PC-9 (cell line): ENCODE measurements at regions not wholly inside any gene's neighbourhood (a gene's known extent, or its start where the extent isn't known, plus 50 kb on each side); places are given as distances from the start of the nearest gene placed in this dataset.

Experiments used
- BruUV-seq: library from RNA; stranded (reverse); fragments of 400-500 nt; replicated peaks from 2 replicates; lab custom pipeline; 2021; lab: Mats Ljungman, UMichigan
- CTCF ChIA-PET: fragments of 300-600 bp; sonication (Branson Sonifier 250); formaldehyde crosslinking; loops from one replicate; lab custom pipeline; 2022; ENCODE audit warnings: antibody characterized with exemption; lab: Charles Lee
- POLR2A ChIA-PET: fragments of 300-600 bp; sonication (Branson Sonifier 250); formaldehyde crosslinking; loops from one replicate; lab custom pipeline; 2022; ENCODE audit warnings: antibody characterized with exemption; ENCODE audit not compliant: unreplicated experiment; lab: Charles Lee
- DNase-seq, 2 experiments: peaks; one replicate each; pipeline versions ENCODE4 v3.0.0 to v3.0.0-alpha.2; 2015 to 2022; ENCODE audit warnings: mixed read lengths in 1 of 2
- H2AFZ ChIP-seq: fragments of 200-600 bp; sonication (generic); 2 replicates; pipeline ENCODE4 v1.8.1; 2017; ENCODE audit warnings: antibody characterized with exemption
- H3F3A ChIP-seq: fragments of 200-600 bp; sonication (generic); 2 replicates; pipeline ENCODE4 v1.8.1; 2017; ENCODE audit warnings: antibody characterized with exemption, mild to moderate bottlenecking, low read depth; ENCODE audit not compliant: insufficient read depth
- H3K27ac ChIP-seq: fragments of 200-600 bp; sonication (generic); 2 replicates; pipeline ENCODE4 v1.6.1; 2016; ENCODE audit warnings: mixed run types
- H3K27me3 ChIP-seq: fragments of 200-600 bp; sonication (generic); 2 replicates; pipeline ENCODE4 v1.6.1; 2016; ENCODE audit warnings: low read depth, mixed run types; ENCODE audit not compliant: insufficient read depth
- H3K36me3 ChIP-seq: fragments of 200-600 bp; sonication (generic); 2 replicates; pipeline ENCODE4 v1.6.1; 2016; ENCODE audit warnings: low read depth, mixed run types
- H3K4me1 ChIP-seq: fragments of 200-600 bp; sonication (generic); replicated peaks from 2 replicates; pipeline ENCODE4 v1.6.1; 2016; ENCODE audit warnings: mixed run types; ENCODE audit not compliant: insufficient read depth
- H3K4me2 ChIP-seq: fragments of 200-600 bp; sonication (generic); 2 replicates; pipeline ENCODE4 v1.6.1; 2017; ENCODE audit warnings: mixed run types
- H3K4me3 ChIP-seq: fragments of 200-600 bp; sonication (generic); 2 replicates; pipeline ENCODE4 v1.6.1; 2016; ENCODE audit warnings: mixed run types
- H3K79me2 ChIP-seq: fragments of 200-600 bp; sonication (generic); 2 replicates; pipeline ENCODE4 v1.6.1; 2017; ENCODE audit warnings: low read depth, mixed run types
- H3K9me2 ChIP-seq: fragments of 200-600 bp; sonication (generic); 2 replicates; pipeline ENCODE4 v1.8.1; 2017; ENCODE audit warnings: mild to moderate bottlenecking; ENCODE audit not compliant: insufficient read depth
- H3K9me3 ChIP-seq: fragments of 200-600 bp; sonication (generic); 2 replicates; pipeline ENCODE4 v1.8.1; 2016; ENCODE audit warnings: low read depth; ENCODE audit not compliant: insufficient read depth
- H4K20me1 ChIP-seq: fragments of 200-600 bp; sonication (generic); 2 replicates; pipeline ENCODE4 v1.8.1; 2017; ENCODE audit not compliant: insufficient read depth
- EZH2 ChIP-seq: fragments of 200-600 bp; sonication (generic); IDR thresholded peaks from 2 replicates; pipeline ENCODE4 v1.8.0; 2017; ENCODE audit warnings: antibody characterized with exemption, low read depth
- intact Hi-C: fragments of 100-400 bp; cut with micrococcal nuclease; formaldehyde crosslinking; loops from one replicate; pipeline ENCODE4 v1.10.0; 2022; ENCODE audit not compliant: unreplicated experiment
- TF ChIP-seq, protein P1 (sequence below): fragments of 200-600 bp; sonication (generic); conservative IDR thresholded peaks from 2 replicates; pipeline ENCODE4 v1.6.1; 2017; ENCODE audit warnings: mixed run types, antibody characterized with exemption, mild to moderate bottlenecking, moderate library complexity

DNA sequence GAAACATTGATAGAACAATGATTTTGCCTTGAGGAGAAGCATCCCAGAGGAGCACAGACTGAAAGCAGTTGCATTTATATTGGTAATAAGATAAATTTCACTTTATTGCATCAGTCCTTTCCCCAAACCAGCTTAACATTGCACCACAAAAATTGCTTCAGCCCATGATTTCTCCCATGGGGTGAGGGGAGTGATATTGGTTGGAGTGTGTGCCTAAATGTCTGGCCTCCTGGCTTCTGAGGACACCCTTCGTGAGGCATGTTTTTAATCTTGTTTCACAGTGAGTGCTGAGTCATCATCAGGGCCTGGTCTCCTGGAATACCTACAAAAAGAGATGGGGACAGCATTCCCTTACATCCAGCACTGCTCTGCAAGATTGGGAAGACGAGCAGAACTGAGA lies 487.9 kb downstream of the C4orf33 start:
- Histone ChIP-seq H3K4me2 (no peak overlapping the region), H3K4me3 (no peak overlapping the region), H3K9me3 (no peaks in the 10 kb centered on the region), H3K27ac (no peak overlapping the region), H4K20me1 (no peaks in the 10 kb centered on the region), H3K27me3 (no peaks in the 10 kb centered on the region), H2AFZ (no peak overlapping the region), H3K4me1 (no peaks in the 10 kb centered on the region), H3F3A (no peaks in the 10 kb centered on the region), H3K9me2 (no peaks in the 10 kb centered on the region), H3K36me3 (no peaks in the 10 kb centered on the region), H3K79me2 (no peaks in the 10 kb centered on the region)
- intact Hi-C loops = no loop called here
- TF ChIP-seq, protein P1, sequence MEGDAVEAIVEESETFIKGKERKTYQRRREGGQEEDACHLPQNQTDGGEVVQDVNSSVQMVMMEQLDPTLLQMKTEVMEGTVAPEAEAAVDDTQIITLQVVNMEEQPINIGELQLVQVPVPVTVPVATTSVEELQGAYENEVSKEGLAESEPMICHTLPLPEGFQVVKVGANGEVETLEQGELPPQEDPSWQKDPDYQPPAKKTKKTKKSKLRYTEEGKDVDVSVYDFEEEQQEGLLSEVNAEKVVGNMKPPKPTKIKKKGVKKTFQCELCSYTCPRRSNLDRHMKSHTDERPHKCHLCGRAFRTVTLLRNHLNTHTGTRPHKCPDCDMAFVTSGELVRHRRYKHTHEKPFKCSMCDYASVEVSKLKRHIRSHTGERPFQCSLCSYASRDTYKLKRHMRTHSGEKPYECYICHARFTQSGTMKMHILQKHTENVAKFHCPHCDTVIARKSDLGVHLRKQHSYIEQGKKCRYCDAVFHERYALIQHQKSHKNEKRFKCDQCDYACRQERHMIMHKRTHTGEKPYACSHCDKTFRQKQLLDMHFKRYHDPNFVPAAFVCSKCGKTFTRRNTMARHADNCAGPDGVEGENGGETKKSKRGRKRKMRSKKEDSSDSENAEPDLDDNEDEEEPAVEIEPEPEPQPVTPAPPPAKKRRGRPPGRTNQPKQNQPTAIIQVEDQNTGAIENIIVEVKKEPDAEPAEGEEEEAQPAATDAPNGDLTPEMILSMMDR = no peak
- no peak for TF ChIP-seq EZH2
- ChIA-PET CTCF (no interaction called here), POLR2A (no interaction called here)
- BruUV-seq = no TSS peak
- no peak for DNase-seq

DNA sequence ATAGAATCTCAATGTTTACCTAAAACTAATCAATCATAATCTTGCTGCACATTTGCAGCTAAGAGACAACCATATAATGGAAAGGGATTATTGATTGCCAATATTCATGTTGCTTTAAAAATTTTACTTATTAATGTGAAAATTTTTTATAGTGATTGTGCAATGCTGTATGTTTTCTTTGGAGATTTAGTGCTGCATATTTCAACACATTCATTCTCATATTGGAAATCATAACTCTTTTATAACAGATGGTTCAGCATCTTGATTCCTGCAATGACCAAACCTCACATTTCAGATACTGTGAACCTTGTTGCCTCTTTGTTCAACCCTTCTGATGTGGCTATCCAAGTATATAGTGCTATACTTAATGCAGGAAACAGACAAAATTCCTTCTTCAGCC lies 502.6 kb downstream of the C4orf33 start:
- ChIA-PET POLR2A (no interaction called here), CTCF (no interaction called here)
- Histone ChIP-seq H3K4me1 (no peaks in the 10 kb centered on the region), H3K36me3 (no peaks in the 10 kb centered on the region), H3K4me3 (no peak overlapping the region), H3F3A (no peaks in the 10 kb centered on the region), H3K79me2 (no peaks in the 10 kb centered on the region), H3K9me2 (no peaks in the 10 kb centered on the region), H4K20me1 (no peaks in the 10 kb centered on the region), H3K27me3 (no peaks in the 10 kb centered on the region), H3K4me2 (no peak overlapping the region), H2AFZ (no peak overlapping the region), H3K9me3 (no peaks in the 10 kb centered on the region), H3K27ac (no peak overlapping the region)
- no peak for DNase-seq
- intact Hi-C loops = no loop called here
- BruUV-seq = no TSS peak
- TF ChIP-seq, protein P1 = no peak
- no peak for TF ChIP-seq EZH2

DNA sequence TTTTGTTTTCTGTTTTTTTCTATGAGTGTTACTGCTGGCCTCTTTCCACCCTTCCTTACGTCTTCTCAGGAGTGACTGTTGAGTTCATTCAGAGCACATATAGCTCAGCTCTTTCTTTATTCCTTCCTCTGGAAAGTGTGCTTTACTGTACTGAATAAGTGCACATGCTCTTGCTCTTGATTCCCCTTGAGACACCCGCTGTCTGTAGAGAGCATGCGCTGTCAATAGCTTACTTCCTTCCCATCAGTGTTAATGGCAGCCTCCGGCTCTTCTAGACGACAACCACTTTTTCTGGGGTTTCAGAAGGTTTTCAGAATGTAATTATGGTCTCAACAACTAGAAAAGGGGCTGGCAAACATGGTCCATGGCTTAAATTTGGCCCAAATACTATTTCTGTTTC lies 504.9 kb downstream of the C4orf33 start:
- no peaks in the 10 kb centered on the region for H3K36me3 ChIP-seq
- ChIA-PET POLR2A (no interaction called here), CTCF (no interaction called here)
- no peaks in the 10 kb centered on the region for H4K20me1 ChIP-seq
- no peak overlapping the region for H3K4me2 ChIP-seq
- no peak overlapping the region for H3K27ac ChIP-seq
- H2AFZ ChIP-seq = no peak overlapping the region
- no peak overlapping the region for H3K4me3 ChIP-seq
- H3K9me2 ChIP-seq = no peaks in the 10 kb centered on the region
- H3K27me3 ChIP-seq = no peaks in the 10 kb centered on the region
- H3F3A ChIP-seq = no peaks in the 10 kb centered on the region
- BruUV-seq = no TSS peak
- intact Hi-C loops = no loop called here
- no peaks in the 10 kb centered on the region for H3K9me3 ChIP-seq
- no peak for TF ChIP-seq EZH2
- TF ChIP-seq, protein P1 = no peak
- no peak for DNase-seq
- no peaks in the 10 kb centered on the region for H3K4me1 ChIP-seq
- no peaks in the 10 kb centered on the region for H3K79me2 ChIP-seq
